ENCODE measurements at regions not wholly inside any gene's neighbourhood (a gene's known extent, or its start where the extent isn't known, plus 50 kb on each side); places are given as distances from the start of the nearest gene placed in this dataset.
A peak's percentile ranks its signal among the peaks of the same experiment; 100 is the strongest.

GRCh38 chr14:22427771-22428231 lies 161.2 kb downstream of the DAD1 start (continued):
- peak; percentile 54 for TF ChIP-seq FOXP4 (CRISPR knock-in tag; IDR thresholded peaks at IDR 0.05)
- TF ChIP-seq ZNF781 (CRISPR knock-in tag; IDR thresholded peaks at IDR 0.05; ENCODE audit: borderline replicate concordance, not compliant biosample characterization) = peak; percentile 51
- TF ChIP-seq ZNF230 (CRISPR knock-in tag; IDR thresholded peaks at IDR 0.05) = 0 out of 2 replicates have a peak, but pooled peaks have one; percentile 32
- peak; percentile 72; the same call in 1 of the 2 replicates for TF ChIP-seq SSRP1 (CRISPR knock-in tag; IDR thresholded peaks at IDR 0.05)
- peak; percentile 46; the same call in 1 of the 2 replicates for TF ChIP-seq SMC3 (IDR thresholded peaks at IDR 0.05; ENCODE audit: low read length)
- TF ChIP-seq ELF4 (CRISPR knock-in tag; IDR thresholded peaks at IDR 0.05; ENCODE audit: borderline replicate concordance) = no peak
- TF ChIP-seq YY1 (IDR thresholded peaks at IDR 0.05; ENCODE audit: insufficient read depth, insufficient replicate concordance, low read depth, low read length) = no peak
- peak; percentile 98 for TF ChIP-seq CEBPG (CRISPR knock-in tag; IDR thresholded peaks at IDR 0.05)
- TF ChIP-seq SMARCC2 (IDR thresholded peaks at IDR 0.05) = no peak

GRCh38 chr14:22426711-22427110 lies 162.3 kb downstream of the DAD1 start:
- Histone ChIP-seq H3K36me3 (replicated peaks in 1 of 2; ENCODE audit: control insufficient read depth in 1 of 2, insufficient read depth in 2 of 2, low read length in 2 of 2) (no peaks in the 10 kb centered on the region), H3K79me2 (ENCODE audit: insufficient read depth, low read length) (no peaks in the 10 kb centered on the region), H3K27ac (ENCODE audit: extremely low read length, insufficient read depth, low read length) (no peak overlapping the region), H3K9me3 (ENCODE audit: low read length) (no peaks in the 10 kb centered on the region), H2AFZ (ENCODE audit: low read length) (no peak overlapping the region), H3K9ac (ENCODE audit: insufficient read depth, low read depth, low read length) (no peak overlapping the region), H3K4me3 (replicated peaks in 1 of 3; ENCODE audit: insufficient read depth in 1 of 3, low read depth in 2 of 3, low read length in 3 of 3) (no peak overlapping the region), H3K4me1 (ENCODE audit: insufficient read depth, low read length) (peaks cover 23% of the 10 kb centered on the region), H4K20me1 (ENCODE audit: insufficient read depth, low read length) (no peaks in the 10 kb centered on the region), H3K27me3 (ENCODE audit: control insufficient read depth in 1 of 2, insufficient read depth in 2 of 2, low read length in 2 of 2) (peaks cover 0 to 2% of the 10 kb centered on the region in 2 experiments; a peak in 1 of 5 replicates), H3K4me2 (ENCODE audit: low read depth, low read length) (no peak overlapping the region)
- POLR2A ChIA-PET = no interaction called here
- WGBS (ENCODE audit: low lambda C conversion rate) = 40% methylated on average over 7 of the region's 7 CpGs
- no TSS peak for BruUV-seq (replicated peaks)
- ATAC-seq (no peak), DNase-seq (ENCODE audit: low spot score) (no peak), FAIRE-seq (no peak)
- no peak for TF ChIP-seq NR2F6 (IDR thresholded peaks at IDR 0.05)
- no peak for TF ChIP-seq NR2F6 (CRISPR knock-in tag; IDR thresholded peaks at IDR 0.05)
- TF ChIP-seq ZNF761 (CRISPR knock-in tag; conservative IDR thresholded peaks at IDR 0.05) = no peak
- no peak for TF ChIP-seq ZSCAN31 (CRISPR knock-in tag; IDR thresholded peaks at IDR 0.05; ENCODE audit: low read depth)
- TF ChIP-seq HNF1B (CRISPR knock-in tag; IDR thresholded peaks at IDR 0.05) = no peak
- TF ChIP-seq PHF20 (CRISPR knock-in tag; IDR thresholded peaks at IDR 0.05) = no peak
- no peak for TF ChIP-seq NRL (CRISPR knock-in tag; IDR thresholded peaks at IDR 0.05; ENCODE audit: borderline replicate concordance)
- no peak for TF ChIP-seq ZNF552 (CRISPR knock-in tag; IDR thresholded peaks at IDR 0.05; ENCODE audit: borderline replicate concordance)
- no peak for TF ChIP-seq KAT7 (CRISPR knock-in tag; IDR thresholded peaks at IDR 0.05; ENCODE audit: borderline replicate concordance)
- TF ChIP-seq RBM39 (IDR thresholded peaks at IDR 0.05; ENCODE audit: low read depth, low read length, poor library complexity, severe bottlenecking) = no peak
- CTCF ChIA-PET (ENCODE audit: low intra/inter-chr PET ratio, low total read pairs) = interaction anchor here (0.6 kb wide), 1 partner anchor 1513 kb away, joined by 3 read pairs; no protein-coding TSS in a partner anchor
- in situ Hi-C loops (cut with HindIII; ENCODE audit: extremely low pct_ligation_motif_present, low pct_unique_long_range_greater_than_20kb) (no loop called here), intact Hi-C loops (cut with micrococcal nuclease; ENCODE audit: unreplicated experiment) (loop anchor here (5.0 kb wide), 1 partner anchor 104 kb away; no protein-coding TSS in a partner anchor)

All from HepG2 (cell line).